Inferior parietal cortex (tissue), 1 donor: ENCODE measurements at regions not wholly inside any gene's neighbourhood (a gene's known extent, or its start where the extent isn't known, plus 50 kb on each side); places are given as distances from the start of the nearest gene placed in this dataset.
"Not testable (repeated sequence)": the region's sequence is repeated elsewhere in the genome, so short reads cannot be mapped to it uniquely, and the experiment has no call there.

ENCODE experiments used
- DNase-seq: peaks from one replicate; pipeline ENCODE4 v3.0.0-alpha.2; 2016; ENCODE audit errors: extremely low spot score

GRCh38 chr3:72008226-72008996, 223.5 kb upstream of the PROK2 start:
- no peak for DNase-seq

GRCh38 chr3:72006631-72007556, 221.9 kb upstream of the PROK2 start:
- DNase-seq, result no peak

- no peak for DNase-seq
These were observed 219.9 kb upstream of the PROK2 start for GRCh38 chr3:72004749-72005292.

- DNase-seq, result no peak
These were observed 219.0 kb upstream of the PROK2 start for GRCh38 chr3:72003936-72004335.

- DNase-seq, result no peak
These were observed 216.8 kb upstream of the PROK2 start for GRCh38 chr3:72001758-72002157.

GRCh38 chr3:71998995-71999673, 214.2 kb upstream of the PROK2 start:
- peak; percentile 39 for DNase-seq

- DNase-seq, result no peak
These were observed 212.2 kb upstream of the PROK2 start for GRCh38 chr3:71997066-71997653.

- DNase-seq, result no peak
These were observed 210.0 kb upstream of the PROK2 start for GRCh38 chr3:71994906-71995305.

- DNase-seq, result no peak
These were observed 209.3 kb upstream of the PROK2 start for GRCh38 chr3:71994203-71994602.

GRCh38 chr3:71991681-71992080, 206.7 kb upstream of the PROK2 start:
- DNase-seq, result no peak

GRCh38 chr3:71991046-71991445, 206.1 kb upstream of the PROK2 start:
- DNase-seq, result no peak

- DNase-seq, result no peak
These were observed 205.6 kb upstream of the PROK2 start for GRCh38 chr3:71990545-71990944.

GRCh38 chr3:71989165-71989564, 204.2 kb upstream of the PROK2 start:
- DNase-seq, result no peak

- DNase-seq, result no peak
These were observed 202.9 kb upstream of the PROK2 start for GRCh38 chr3:71987828-71988227.

- no peak for DNase-seq
These were observed 202.3 kb upstream of the PROK2 start for GRCh38 chr3:71987089-71987735.

- DNase-seq, result no peak
These were observed 201.7 kb upstream of the PROK2 start for GRCh38 chr3:71986606-71987005.

- DNase-seq, result no peak
These were observed 200.1 kb upstream of the PROK2 start for GRCh38 chr3:71984843-71985613.

- no peak for DNase-seq
These were observed 198.7 kb upstream of the PROK2 start for GRCh38 chr3:71983694-71984093.

- not testable (repeated sequence) for DNase-seq
These were observed 197.7 kb upstream of the PROK2 start for GRCh38 chr3:71982506-71983258.

GRCh38 chr3:71979175-71979574, 194.2 kb upstream of the PROK2 start:
- no peak for DNase-seq
